GM18498 (cell line): ENCODE measurements at regions not wholly inside any gene's neighbourhood (a gene's known extent, or its start where the extent isn't known, plus 50 kb on each side); places are given as distances from the start of the nearest gene placed in this dataset.

Source experiments
- ATAC-seq: cut with Tn5 transposase; IDR thresholded peaks from one replicate; pipeline ENCODE4 v1.9.1; 2021; ENCODE audit warnings: mild to moderate bottlenecking, moderate library complexity; ENCODE audit not compliant: unreplicated experiment

GRCh38 chr10:130843051-130843653 is 468.4 kb downstream of the TCERG1L start:
- ATAC-seq: no peak

- ATAC-seq: no peak
These were observed 467.2 kb downstream of the TCERG1L start for GRCh38 chr10:130844310-130844709.

- ATAC-seq: no peak
These were observed 464.4 kb downstream of the TCERG1L start for GRCh38 chr10:130847170-130847569.

GRCh38 chr10:130848855-130849254 is 462.7 kb downstream of the TCERG1L start:
- no peak for ATAC-seq

- no peak for ATAC-seq
These were observed 457.4 kb downstream of the TCERG1L start for GRCh38 chr10:130854151-130854550.

GRCh38 chr10:130857631-130858295 is 453.8 kb downstream of the TCERG1L start:
- no peak for ATAC-seq

GRCh38 chr10:130858626-130859025 is 452.9 kb downstream of the TCERG1L start:
- ATAC-seq: no peak

GRCh38 chr10:130859427-130859826 is 452.1 kb downstream of the TCERG1L start:
- no peak for ATAC-seq

DNA sequence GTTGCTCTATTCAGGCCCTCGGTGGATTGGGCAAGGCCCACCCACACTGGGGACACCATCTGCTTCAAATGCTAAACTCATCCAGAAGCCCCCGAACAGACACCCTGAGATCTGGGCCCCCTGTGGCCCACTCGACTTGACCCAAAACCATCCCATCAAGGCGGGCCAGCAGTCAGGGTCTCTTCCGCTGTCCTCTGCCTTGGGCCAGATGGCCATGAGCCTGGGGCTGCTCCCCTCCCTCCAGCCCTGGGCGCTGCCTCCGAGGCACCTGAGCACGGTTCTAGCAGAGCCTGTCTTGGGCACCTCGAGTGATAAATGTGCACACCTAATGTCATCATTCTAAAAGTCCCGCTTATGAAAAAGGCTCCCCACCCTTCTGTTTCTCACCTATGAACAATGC is 449.4 kb downstream of the TCERG1L start:
- no peak for ATAC-seq

- no peak for ATAC-seq
These were observed 448.9 kb downstream of the TCERG1L start for GRCh38 chr10:130862626-130863025.

GRCh38 chr10:130863044-130863443 is 448.5 kb downstream of the TCERG1L start:
- ATAC-seq: no peak

GRCh38 chr10:130864961-130865818 is 446.3 kb downstream of the TCERG1L start:
- ATAC-seq: no peak

DNA sequence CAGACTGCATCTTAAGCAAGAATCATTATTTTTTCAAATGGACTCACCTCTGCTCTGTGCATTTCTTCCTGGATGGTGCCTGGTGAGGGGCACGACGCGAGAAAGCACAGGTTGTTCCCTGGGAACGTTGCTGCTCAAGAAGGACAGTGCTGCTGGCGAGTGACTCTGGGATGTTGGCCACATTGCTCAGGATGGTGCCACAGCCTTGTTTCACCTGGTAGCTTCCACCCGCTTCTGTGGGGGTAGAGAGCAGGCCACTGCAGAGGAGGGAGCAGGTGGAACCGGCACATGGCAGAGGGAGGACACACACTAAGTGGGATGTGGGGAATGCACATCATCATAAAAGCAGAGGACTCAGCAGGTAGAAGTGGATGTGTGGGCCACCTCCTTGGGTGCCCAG is 444.7 kb downstream of the TCERG1L start:
- ATAC-seq: no peak

DNA sequence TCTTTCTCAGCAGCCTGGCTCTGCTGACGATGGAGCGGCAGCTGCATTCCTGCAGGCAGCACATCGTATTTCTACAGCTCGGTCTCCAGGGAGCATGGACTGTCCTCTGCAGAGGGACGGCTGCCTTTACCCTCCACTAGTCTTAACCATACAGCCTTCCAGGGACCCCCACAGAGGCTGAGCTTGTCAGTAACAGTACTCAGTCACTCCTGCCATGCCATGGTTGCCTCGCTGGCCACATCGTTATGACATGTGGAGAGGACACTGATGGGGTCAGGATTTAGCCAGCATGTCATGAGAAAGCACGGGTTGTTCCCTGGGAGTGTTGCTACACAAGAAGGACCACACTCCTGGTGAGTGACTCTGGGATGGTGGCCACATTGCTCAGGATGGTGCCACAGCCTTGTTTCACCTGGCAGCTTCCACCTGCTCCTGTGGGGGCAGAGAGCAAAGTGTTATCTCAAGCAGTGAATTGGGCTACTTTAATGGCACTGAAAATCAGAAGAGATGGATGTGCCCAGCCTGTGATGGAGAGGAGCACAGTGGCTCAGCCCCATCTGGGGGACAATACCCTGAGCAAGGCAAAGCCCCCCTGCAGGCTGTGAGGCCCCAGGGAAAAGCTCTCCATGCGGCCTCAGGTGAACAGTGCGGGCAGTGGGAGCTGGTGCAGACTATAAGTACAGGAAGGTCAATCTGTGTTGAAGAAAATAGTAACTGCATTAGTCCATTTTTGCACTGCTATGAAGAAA is 443.9 kb downstream of the TCERG1L start:
- ATAC-seq: no peak

DNA sequence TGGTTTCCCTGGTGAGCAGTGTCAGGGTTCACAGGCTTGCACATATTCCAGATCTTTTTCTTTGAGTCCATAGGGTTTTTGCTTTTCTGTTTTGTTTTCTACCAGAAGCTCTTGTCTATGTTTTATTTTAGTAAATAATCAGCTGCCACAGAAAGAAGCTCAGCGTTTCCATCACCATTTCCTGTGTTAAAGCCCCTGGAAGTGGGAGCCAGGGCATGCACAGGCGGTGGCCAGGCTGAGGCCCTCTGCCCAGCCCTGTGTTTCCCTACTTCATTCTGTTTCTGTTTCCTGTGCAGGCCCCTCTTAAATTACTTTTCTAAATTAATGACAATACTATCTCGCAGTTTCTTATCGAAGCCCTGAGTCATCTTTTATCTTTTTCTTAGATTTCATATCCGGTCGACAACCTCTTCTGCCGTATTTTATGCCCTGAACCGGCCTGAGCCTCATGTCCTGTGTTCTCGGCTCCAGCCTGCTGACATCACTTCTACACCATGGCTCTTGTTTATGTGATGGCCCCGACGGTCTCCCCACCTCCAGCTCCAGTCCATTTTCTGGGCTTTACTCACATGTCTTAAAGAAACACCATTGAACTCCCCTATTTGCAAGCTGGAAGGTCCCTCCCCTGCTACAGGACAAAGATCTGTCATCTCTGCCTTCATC is 442.2 kb downstream of the TCERG1L start:
- no peak for ATAC-seq

- no peak for ATAC-seq
These were observed 440.1 kb downstream of the TCERG1L start for GRCh38 chr10:130871406-130871805.

GRCh38 chr10:130873636-130874035 is 437.9 kb downstream of the TCERG1L start:
- no peak for ATAC-seq

GRCh38 chr10:130875116-130875515 is 436.4 kb downstream of the TCERG1L start:
- ATAC-seq: no peak

DNA sequence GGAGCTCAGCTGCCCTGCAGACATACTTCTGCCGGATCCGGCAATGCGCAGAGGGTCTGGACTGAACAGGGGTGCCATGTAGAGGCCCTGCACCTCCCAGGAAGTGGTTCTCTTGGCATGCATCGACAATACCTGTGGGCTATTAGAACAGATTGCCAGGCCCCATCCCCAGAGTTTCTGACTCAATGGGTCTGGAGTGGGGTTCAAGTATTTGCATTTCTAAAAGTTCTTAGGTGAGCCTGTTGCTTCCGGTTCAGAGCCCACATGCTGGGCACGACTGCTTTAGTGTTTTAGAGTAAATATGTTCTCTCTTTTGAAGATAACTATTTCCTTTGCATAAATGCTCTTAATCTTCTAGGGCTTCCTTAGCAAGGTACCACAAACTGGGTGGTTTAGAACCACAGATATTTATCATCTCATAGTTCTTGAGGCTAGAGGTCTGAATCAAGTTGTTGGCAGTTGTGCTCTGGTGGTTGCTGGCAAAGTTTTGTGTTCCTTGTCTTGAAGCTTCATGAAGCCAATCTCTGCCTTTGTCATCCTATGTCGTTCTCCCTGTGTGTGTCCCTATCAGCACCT is 435.5 kb downstream of the TCERG1L start:
- ATAC-seq: no peak

GRCh38 chr10:130877126-130877525 is 434.4 kb downstream of the TCERG1L start:
- no peak for ATAC-seq
